ENCODE measurements at regions not wholly inside any gene's neighbourhood (a gene's known extent, or its start where the extent isn't known, plus 50 kb on each side); places are given as distances from the start of the nearest gene placed in this dataset.

DNA sequence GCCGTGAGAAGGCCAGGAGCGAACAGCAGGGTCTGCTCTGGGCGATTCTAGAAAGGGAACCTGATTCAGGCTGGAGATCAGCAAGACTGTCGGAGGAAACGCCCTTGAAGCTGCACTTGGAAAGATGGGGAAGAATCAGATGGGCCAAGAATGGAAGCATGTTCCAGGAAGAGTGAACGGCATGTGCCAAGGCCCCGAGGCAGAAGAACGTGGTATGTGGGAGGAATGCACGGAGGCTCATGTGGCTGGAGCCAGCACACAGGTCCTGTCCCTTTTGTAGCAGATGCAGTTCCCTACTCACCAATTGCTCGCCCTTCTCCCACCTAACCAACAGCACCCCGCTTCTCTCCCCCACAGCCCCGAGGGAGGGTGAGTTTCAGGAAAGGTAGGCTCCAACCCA, 180.6 kb downstream of the TFAP2C start:
- TF ChIP-seq NFIC (IDR thresholded peaks at IDR 0.05): no peak
- TF ChIP-seq CREB1 (IDR thresholded peaks at IDR 0.05; ENCODE audit: low read depth): no peak
- TF ChIP-seq, protein P1, sequence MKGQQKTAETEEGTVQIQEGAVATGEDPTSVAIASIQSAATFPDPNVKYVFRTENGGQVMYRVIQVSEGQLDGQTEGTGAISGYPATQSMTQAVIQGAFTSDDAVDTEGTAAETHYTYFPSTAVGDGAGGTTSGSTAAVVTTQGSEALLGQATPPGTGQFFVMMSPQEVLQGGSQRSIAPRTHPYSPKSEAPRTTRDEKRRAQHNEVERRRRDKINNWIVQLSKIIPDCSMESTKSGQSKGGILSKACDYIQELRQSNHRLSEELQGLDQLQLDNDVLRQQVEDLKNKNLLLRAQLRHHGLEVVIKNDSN (IDR thresholded peaks at IDR 0.05): no peak
- no peak for TF ChIP-seq ZBTB7A (IDR thresholded peaks at IDR 0.05; ENCODE audit: low read depth)
- TF ChIP-seq TAF1 (IDR thresholded peaks at IDR 0.05; ENCODE audit: low read depth): no peak
- TF ChIP-seq FOXM1 (IDR thresholded peaks at IDR 0.05; ENCODE audit: borderline replicate concordance, low read depth): no peak
- no peak for TF ChIP-seq CEBPB (IDR thresholded peaks at IDR 0.05)
- TF ChIP-seq RAD21 (IDR thresholded peaks at IDR 0.05; ENCODE audit: low read depth): no peak
- TF ChIP-seq YY1 (IDR thresholded peaks at IDR 0.05; ENCODE audit: low read depth): no peak
- TF ChIP-seq EGR1 (IDR thresholded peaks at IDR 0.05): no peak

DNA sequence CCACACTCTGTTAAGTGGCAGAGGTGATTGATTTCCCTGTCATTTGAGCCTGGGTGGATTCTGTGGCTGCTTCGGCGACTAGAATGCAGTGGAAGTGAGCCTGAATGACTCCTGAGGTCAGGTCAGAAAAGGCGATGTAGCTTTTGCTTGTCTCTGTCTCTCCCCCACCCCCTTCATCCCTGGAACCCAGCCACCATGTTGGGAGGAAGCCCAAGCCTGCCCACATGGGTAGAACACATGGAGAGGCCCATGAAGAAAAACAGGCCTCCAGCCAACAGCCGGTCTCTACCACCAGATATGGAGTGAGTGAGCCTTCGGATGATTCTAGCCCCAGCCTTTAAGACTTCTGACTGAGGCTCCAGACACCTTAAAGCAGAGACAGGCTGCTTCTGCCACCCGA, 181.0 kb downstream of the TFAP2C start:
- no peak for TF ChIP-seq ZBTB7A (IDR thresholded peaks at IDR 0.05; ENCODE audit: low read depth)
- no peak for TF ChIP-seq NFIC (IDR thresholded peaks at IDR 0.05)
- TF ChIP-seq CREB1 (IDR thresholded peaks at IDR 0.05; ENCODE audit: low read depth): no peak
- TF ChIP-seq TAF1 (IDR thresholded peaks at IDR 0.05; ENCODE audit: low read depth): no peak
- no peak for TF ChIP-seq TEAD4 (IDR thresholded peaks at IDR 0.05)
- no peak for TF ChIP-seq YY1 (IDR thresholded peaks at IDR 0.05; ENCODE audit: low read depth)
- no peak for TF ChIP-seq EGR1 (IDR thresholded peaks at IDR 0.05)
- no peak for TF ChIP-seq FOXM1 (IDR thresholded peaks at IDR 0.05; ENCODE audit: borderline replicate concordance, low read depth)
- TF ChIP-seq, protein P2, sequence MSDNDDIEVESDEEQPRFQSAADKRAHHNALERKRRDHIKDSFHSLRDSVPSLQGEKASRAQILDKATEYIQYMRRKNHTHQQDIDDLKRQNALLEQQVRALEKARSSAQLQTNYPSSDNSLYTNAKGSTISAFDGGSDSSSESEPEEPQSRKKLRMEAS (IDR thresholded peaks at IDR 0.05): no peak
- TF ChIP-seq TCF12 (IDR thresholded peaks at IDR 0.05; ENCODE audit: low read depth): no peak
- TF ChIP-seq, protein P3, sequence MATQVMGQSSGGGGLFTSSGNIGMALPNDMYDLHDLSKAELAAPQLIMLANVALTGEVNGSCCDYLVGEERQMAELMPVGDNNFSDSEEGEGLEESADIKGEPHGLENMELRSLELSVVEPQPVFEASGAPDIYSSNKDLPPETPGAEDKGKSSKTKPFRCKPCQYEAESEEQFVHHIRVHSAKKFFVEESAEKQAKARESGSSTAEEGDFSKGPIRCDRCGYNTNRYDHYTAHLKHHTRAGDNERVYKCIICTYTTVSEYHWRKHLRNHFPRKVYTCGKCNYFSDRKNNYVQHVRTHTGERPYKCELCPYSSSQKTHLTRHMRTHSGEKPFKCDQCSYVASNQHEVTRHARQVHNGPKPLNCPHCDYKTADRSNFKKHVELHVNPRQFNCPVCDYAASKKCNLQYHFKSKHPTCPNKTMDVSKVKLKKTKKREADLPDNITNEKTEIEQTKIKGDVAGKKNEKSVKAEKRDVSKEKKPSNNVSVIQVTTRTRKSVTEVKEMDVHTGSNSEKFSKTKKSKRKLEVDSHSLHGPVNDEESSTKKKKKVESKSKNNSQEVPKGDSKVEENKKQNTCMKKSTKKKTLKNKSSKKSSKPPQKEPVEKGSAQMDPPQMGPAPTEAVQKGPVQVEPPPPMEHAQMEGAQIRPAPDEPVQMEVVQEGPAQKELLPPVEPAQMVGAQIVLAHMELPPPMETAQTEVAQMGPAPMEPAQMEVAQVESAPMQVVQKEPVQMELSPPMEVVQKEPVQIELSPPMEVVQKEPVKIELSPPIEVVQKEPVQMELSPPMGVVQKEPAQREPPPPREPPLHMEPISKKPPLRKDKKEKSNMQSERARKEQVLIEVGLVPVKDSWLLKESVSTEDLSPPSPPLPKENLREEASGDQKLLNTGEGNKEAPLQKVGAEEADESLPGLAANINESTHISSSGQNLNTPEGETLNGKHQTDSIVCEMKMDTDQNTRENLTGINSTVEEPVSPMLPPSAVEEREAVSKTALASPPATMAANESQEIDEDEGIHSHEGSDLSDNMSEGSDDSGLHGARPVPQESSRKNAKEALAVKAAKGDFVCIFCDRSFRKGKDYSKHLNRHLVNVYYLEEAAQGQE (IDR thresholded peaks at IDR 0.05; ENCODE audit: low read depth): no peak
- TF ChIP-seq, protein P1 (IDR thresholded peaks at IDR 0.05): no peak
- no peak for TF ChIP-seq RAD21 (IDR thresholded peaks at IDR 0.05; ENCODE audit: low read depth)
- no peak for TF ChIP-seq EP300 (IDR thresholded peaks at IDR 0.05; ENCODE audit: borderline replicate concordance)
- no peak for TF ChIP-seq CEBPB (IDR thresholded peaks at IDR 0.05)

DNA sequence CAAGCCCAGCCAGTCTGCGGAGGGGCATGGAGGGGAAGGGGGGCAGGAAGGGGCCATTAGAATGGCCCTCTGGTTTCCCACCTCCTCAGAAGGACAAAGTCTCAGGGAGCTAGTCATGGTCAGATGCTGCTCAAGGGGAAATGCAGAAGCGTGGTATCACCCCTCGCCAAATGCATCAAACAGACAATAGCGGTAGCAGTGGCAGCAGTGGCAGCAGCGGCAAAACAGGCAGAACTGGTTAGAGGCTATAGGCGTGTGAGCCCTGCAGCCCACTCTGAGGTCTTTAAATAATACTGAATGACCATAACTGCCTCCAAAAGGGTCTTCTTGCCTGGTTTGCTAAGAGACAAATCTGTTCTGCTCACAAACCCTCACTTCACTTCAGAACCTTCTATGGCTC, 186.7 kb downstream of the TFAP2C start:
- TF ChIP-seq YY1 (IDR thresholded peaks at IDR 0.05; ENCODE audit: low read depth) (no peak), CEBPB (IDR thresholded peaks at IDR 0.05) (no peak), CREB1 (IDR thresholded peaks at IDR 0.05; ENCODE audit: low read depth) (no peak), NFIC (IDR thresholded peaks at IDR 0.05) (no peak), TEAD4 (IDR thresholded peaks at IDR 0.05) (no peak), RAD21 (IDR thresholded peaks at IDR 0.05; ENCODE audit: low read depth) (no peak), EP300 (IDR thresholded peaks at IDR 0.05; ENCODE audit: borderline replicate concordance) (no peak)
- TF ChIP-seq, protein P2 (IDR thresholded peaks at IDR 0.05): no peak
- TF ChIP-seq, protein P3 (IDR thresholded peaks at IDR 0.05; ENCODE audit: low read depth): no peak

DNA sequence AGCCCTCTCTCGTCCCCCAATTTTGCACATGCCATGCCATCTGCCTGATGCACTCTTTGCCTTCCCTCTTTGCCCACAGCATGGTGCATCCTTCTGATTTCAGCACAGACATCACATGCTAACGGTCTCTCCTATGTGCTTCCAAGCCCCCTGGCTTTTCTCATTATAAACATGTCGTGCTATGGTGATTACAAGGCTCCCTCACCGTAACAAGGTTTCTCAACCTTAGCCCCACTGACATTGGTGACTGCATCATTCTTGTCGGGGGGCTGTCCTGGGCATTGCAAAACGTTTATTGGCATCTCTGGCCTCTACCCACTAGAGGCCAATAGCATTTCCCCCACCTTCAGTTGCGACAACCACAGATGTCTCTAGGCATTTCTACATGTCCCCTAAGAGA, 187.2 kb downstream of the TFAP2C start:
- TF ChIP-seq YY1 (IDR thresholded peaks at IDR 0.05; ENCODE audit: low read depth) (no peak), CEBPB (IDR thresholded peaks at IDR 0.05) (no peak), CREB1 (IDR thresholded peaks at IDR 0.05; ENCODE audit: low read depth) (no peak), RAD21 (IDR thresholded peaks at IDR 0.05; ENCODE audit: low read depth) (no peak), EGR1 (IDR thresholded peaks at IDR 0.05) (no peak), TEAD4 (IDR thresholded peaks at IDR 0.05) (no peak)
- TF ChIP-seq, protein P1 (IDR thresholded peaks at IDR 0.05): no peak
- TF ChIP-seq, protein P3 (IDR thresholded peaks at IDR 0.05; ENCODE audit: low read depth): no peak
- TF ChIP-seq, protein P2 (IDR thresholded peaks at IDR 0.05): no peak

Data from Ishikawa (cell line).